Neural cell (in vitro differentiated cells): ENCODE measurements at regions not wholly inside any gene's neighbourhood (a gene's known extent, or its start where the extent isn't known, plus 50 kb on each side); places are given as distances from the start of the nearest gene placed in this dataset.
"Not testable (repeated sequence)": the region's sequence is repeated elsewhere in the genome, so short reads cannot be mapped to it uniquely, and the experiment has no call there.

Experiments
- CTCF ChIP-seq: fragments of 450-650 bp; IDR thresholded peaks from 2 replicates; pipeline ENCODE4 v1.5.1; 2014; ENCODE audit warnings: antibody characterized with exemption, mild to moderate bottlenecking, moderate library complexity; ENCODE audit not compliant: poor library complexity, severe bottlenecking
- EP300 ChIP-seq: fragments of 450-650 bp; conservative IDR thresholded peaks from 2 replicates; pipeline ENCODE4 v1.6.1; 2014; ENCODE audit warnings: antibody characterized with exemption, mild to moderate bottlenecking, moderate library complexity; ENCODE audit not compliant: poor library complexity, severe bottlenecking
- POLR2AphosphoS5 ChIP-seq: IDR thresholded peaks from 2 replicates; pipeline ENCODE4 v1.6.1; 2012
- REST ChIP-seq: IDR thresholded peaks from 2 replicates; pipeline ENCODE4 v1.6.1; 2012; ENCODE audit warnings: borderline replicate concordance
- TAF1 ChIP-seq: IDR thresholded peaks from 2 replicates; pipeline ENCODE4 v1.6.1; 2012; ENCODE audit warnings: low read depth

GRCh38 chr5:145446875-145447274, 388.3 kb downstream of the PRELID2 start:
- not testable (repeated sequence) for TF ChIP-seq CTCF, POLR2AphosphoS5, REST, EP300, TAF1
